NCI-H2227 treated with DMSO at 0.1 percent for 48 hours (cell line): ENCODE measurements at regions not wholly inside any gene's neighbourhood (a gene's known extent, or its start where the extent isn't known, plus 50 kb on each side); places are given as distances from the start of the nearest gene placed in this dataset.

Experiments used
- DNase-seq: peaks from one replicate; lab custom pipeline; 2025; lab: John Stamatoyannopoulos, UW

DNA sequence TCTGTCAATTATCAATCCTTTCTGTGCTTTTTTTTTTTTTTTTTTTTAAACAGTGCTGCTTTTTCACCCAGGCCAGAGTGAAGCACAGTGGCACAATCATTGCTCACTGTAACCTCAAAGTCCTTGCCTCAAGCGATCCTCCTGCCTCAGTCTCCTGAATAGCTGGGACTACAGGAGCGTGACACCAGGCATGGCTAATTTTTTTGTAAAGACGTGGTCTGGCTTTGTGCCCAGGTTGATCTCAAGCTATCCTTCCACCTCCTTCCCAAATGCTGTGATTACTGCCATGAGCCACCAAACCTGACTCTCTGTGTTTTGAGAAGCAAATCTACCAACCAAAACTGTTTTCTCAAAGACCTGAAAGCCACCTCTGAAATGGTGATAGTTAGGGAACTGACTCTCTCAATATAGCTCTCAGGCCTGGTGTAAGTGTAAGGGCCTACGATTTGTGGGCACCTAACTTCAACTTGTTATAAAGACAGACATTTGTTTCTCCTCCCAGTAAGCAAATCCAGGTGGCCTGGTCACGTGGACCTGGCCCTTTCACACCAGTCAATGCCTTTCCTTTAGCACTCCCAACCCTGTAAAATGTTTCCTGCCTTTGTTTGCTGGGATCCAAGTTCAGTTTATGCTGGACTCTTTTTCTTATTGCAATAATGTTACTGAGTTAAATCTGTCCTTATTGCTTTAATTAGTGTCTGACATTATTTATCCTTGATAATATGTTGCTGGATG is 2015.9 kb downstream of the PCDH7 start:
- no peak for DNase-seq

- no peak for DNase-seq
These were observed 2024.0 kb downstream of the PCDH7 start for GRCh38 chr4:32744211-32744610.

DNA sequence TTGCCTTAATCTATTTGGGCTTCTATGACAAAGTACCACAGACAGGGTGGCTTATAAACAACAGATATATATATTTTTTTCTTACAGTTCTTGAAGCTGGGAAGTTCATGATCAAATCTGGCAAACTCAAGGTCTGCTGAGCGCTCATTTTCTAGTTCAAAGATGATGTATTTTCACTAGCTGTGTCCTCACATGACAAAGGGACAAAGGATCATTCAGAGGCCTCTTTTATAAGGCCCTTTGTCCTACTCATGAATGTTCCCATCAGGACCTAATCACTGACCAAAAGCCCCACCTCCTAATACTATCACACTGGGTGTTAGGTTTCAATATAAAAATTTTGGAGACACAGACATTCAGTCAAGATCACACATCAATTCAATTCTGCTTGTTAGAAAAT is 2025.2 kb downstream of the PCDH7 start:
- no peak for DNase-seq

DNA sequence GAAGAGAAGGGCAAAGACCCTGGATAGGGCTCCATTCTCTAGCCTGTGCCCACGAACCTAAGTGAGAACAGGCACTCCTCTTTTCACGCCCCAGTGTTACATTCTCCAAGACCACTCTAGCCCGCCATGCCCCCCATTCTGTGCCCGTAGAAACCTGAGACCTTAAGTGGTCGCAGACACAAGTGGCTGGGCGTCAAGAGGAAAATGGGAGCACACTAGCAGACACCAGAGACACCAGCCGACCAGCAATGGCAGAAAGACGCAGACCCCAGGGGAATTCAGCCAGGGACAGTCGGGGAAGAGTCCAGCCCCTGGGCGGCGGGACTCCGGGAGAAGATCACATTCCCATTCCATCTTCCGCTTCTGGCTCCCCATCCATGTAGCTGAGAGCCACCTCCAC is 2027.9 kb downstream of the PCDH7 start:
- no peak for DNase-seq

DNA sequence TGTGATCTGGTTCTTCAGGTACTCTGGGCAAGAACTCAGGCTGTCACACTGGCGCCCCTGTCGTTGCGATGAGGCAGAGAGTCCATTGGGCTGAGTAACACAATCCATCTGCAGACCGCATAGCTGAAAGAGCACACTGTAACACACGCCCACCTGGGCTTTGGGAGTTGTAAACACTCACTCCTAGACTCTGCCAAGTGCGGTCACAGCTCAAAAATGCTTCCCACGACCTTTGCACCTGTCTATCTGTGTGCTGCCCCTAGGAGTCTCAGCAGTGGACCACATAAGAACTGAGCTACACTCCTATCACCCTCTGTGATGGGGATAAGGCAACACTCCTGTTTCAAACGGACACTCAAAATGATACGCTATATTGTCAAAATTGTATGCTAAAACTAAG is 2028.3 kb downstream of the PCDH7 start:
- DNase-seq: no peak

DNA sequence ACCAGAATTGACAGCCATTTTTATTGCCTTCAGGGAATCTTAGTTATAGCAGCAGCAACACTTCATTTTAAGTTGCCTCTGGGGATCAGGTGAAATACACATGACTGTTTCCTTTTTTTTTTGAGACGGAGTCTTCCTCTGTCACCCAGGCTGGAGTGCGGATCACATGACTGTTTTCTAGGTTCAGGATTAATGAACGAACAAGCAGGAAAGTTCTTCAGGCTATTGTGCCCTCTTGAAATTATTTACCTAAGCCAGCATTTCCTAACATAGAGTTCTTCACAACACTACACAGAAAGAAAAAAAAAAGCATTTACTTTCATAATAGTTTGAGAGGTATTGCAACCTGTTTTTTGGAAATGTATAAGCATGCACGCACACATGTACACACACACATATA is 2032.8 kb downstream of the PCDH7 start:
- DNase-seq: no peak

- no peak for DNase-seq
These were observed 2048.7 kb downstream of the PCDH7 start for GRCh38 chr4:32768664-32769389.

DNA sequence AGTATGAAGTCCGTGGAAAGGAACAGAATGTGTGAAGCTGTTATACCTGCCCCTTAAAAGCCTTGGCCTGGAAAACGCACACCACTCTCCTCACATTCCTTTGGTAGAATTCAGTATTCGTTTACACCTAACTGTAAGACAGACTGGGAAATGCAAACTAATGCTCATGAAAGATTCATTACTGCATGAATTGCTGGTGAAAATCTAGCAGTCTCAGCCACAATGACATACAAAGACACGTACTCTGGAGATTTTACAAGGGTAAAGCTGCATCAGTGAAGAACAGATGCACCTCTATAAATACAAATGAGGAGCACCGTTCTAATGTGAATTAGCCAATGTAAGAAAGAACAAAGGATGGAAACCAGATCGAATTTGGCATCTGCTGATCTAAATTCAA is 2051.3 kb downstream of the PCDH7 start:
- DNase-seq: no peak

DNA sequence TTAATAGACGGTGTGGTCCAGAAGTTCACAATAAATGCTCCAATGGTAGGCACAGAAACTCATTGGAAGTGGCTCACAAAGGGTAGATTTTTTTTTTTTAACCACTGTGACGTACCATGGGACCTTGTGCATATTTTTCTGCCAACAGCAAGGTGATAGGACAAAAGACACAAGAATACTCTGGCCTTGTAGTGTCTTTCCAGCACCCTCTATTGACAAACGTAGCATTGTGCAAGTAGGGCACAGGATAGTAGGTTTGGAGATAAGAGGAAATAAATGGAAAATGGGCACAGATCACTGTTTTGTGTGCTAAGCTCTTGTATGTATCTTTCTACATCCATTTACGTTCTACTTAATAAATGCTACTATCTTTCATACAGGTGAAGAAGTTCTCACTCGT is 2054.9 kb downstream of the PCDH7 start:
- no peak for DNase-seq

DNA sequence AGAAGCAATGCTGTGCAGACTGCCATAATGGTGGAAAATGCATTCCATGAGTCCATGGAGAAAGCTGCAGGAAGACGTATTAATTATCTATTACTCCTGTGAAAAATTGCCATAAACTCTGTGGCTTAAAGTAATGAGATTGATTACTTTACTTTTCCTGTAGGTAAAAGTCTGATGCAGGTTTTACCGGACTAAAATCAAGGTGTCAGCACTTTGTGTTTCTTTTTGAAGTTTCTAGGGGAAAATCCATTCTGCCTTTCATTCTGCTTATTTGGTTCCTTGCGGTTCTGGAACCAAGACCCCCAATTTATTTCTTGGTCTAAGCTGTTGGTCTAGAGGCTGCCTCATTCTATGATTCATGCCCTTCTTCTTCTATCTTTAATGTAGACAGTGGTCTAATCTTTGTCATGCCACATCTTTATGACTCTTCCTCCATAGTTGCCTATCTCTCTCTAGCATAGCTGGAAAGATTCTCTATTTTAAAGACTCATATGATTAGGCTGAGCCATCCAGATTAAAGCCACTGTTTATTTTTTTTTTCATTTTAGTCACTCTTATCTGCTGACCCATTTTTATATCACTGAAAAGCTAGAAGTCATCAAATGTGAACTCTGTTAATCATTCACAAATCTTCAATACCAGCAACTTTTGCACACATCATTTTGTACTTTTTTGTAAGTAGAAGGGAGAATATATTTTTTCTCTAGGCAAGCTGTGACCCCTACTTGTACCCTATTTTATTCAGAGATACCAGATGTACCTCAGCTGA is 2056.4 kb downstream of the PCDH7 start:
- DNase-seq: no peak

- no peak for DNase-seq
These were observed 2057.9 kb downstream of the PCDH7 start for GRCh38 chr4:32778025-32778424.

- DNase-seq: no peak
These were observed 2058.8 kb downstream of the PCDH7 start for GRCh38 chr4:32778938-32779337.

DNA sequence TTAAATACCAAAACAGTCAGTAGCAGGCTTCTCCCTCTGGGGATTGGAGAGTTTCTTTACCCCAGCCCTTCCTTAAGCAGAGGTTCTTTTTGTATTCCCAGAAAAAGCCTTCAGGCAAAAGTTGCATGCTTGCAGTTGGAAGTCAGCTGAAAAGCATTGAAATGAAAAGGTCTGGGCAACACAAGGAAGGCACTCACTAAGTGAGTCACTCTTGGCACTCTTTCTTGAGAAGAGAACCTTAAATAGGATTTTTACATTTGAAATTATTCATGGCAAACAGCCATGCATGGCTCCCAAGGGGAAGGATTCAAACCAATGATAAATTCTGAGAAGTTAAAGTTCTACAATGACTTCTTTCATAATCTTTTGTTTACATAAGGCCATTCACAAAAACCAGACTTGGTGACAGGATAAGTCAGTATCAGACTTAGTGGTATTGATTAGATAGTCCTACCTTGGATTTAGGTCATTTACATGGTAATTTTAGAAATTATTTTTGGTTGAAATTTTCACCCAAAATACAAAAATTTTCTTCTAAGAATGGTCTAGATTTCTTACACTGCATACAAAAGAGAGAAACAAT is 2068.9 kb downstream of the PCDH7 start:
- no peak for DNase-seq

DNA sequence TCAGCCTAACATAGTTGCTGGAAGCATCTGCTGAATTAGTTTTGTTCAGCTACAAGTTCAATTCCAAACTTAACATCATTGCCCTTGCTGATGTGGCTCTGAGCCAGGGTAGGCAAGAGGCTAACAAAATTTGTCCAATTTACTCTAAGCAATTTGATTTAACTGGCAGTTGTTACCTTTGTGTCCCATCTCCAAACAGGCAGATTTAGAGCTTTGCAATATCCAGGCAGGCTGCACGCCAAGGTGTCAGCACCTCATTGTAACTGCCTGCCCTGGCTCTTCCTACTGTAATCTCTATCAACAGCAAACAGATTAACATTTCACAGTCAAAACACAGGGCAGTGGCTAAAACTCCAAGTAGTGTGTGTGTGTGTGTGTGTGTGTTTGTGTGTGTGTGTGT is 2070.6 kb downstream of the PCDH7 start:
- no peak for DNase-seq

GRCh38 chr4:32798471-32799159 is 2078.4 kb downstream of the PCDH7 start:
- DNase-seq: no peak

DNA sequence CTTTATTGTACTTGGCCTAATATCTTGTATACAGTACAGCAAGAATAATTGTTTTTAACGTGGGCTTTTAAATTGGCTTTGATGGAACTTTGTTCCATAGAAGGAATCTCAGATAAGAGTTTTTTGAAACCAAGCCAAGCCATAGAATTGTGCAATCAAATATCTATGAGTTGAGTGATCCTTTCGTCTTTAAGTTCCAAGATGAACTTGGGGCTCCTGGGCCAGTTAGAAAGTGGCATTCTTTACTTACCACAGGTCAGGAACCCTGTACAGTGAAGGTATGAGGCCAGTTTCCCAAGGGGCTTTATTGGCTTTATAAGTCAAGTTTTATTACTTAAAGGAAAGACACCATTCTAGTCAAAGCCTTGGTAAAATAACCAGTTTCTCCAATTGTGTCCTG is 2104.2 kb downstream of the PCDH7 start:
- no peak for DNase-seq

DNA sequence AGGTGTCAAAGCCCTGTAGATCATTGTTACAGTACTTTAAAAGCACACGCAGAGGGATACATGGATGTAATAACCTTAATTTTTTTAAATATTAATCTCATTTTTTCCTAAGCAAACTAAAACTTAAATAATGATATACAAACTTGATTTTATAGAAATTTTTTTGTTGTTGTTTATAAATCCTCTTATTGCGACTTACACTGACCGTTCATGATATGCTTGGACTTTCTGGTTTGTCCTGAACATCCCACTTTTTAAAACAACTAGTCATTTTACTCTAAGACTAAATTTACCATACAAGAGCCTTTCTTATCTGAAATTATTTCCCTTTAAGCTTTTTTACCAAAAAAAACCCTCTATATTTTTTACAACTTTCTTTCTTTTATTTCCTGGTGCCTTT is 2106.0 kb downstream of the PCDH7 start:
- no peak for DNase-seq

DNA sequence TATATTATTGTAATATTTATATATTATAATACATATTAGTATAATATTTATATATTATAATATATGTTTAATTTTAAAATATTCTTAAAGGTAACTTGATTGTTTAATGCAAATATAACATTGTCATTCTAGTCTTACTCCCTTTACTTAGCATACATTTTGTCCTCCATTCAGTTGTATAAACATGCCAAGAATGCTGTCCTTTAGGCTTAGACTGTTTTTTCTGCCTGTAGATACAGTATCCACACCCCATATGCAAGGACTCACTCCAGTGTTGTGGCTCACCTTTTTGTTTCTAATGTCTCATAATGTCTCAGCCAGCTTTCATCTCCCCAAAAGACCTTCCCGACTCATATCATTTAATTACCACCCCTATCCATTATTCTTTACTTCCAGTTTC is 2110.0 kb downstream of the PCDH7 start:
- no peak for DNase-seq

DNA sequence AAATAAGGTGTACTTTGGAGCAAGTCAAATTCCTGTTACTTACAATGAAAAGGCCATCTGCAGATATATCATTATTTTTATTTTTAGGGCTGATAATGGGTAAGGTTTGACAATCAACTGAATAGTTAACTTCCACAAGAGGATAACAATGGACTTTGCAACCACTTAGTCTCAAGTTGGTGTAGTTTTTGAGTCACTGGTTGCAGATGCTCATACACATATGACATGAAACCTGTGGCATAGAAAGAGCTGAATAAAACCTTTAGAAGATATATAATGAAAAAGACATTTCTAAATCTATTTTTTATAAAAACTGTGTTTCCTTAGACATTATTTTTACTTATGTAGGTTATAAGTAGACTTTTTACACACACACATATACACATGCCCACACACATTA is 2110.9 kb downstream of the PCDH7 start:
- no peak for DNase-seq

- no peak for DNase-seq
These were observed 2120.5 kb downstream of the PCDH7 start for GRCh38 chr4:32840461-32841189.

DNA sequence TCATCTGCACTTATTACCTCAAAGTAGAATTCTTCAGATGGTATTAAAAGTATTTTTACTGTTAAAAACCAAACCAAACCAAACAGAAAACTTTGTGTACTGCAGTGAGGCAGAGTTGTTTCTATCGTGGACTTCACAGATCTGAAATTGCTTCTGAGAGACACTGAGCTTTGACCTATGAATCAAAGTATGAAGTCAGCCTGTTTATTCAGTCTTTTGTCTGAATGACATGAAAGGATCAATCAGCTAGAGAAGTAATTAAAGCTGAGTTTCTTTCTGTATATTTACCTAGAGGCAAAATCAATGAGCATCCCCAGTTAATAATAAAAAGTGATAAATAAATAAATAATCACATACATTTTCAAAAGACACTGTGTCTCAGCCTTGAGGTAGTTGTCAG is 2121.0 kb downstream of the PCDH7 start:
- no peak for DNase-seq
